ENCODE measurements at regions not wholly inside any gene's neighbourhood (a gene's known extent, or its start where the extent isn't known, plus 50 kb on each side); places are given as distances from the start of the nearest gene placed in this dataset.

GRCh38 chr3:110968076-110968475 lies 103.5 kb upstream of the NECTIN3 start:
- 43% methylated on average over 1 of the region's 1 CpG for WGBS (ENCODE audit: low lambda C conversion rate, missing lambda C conversion rate)

GRCh38 chr3:110969229-110970211 lies 102.1 kb upstream of the NECTIN3 start:
- 53% methylated on average over 19 of the region's 19 CpGs for WGBS (ENCODE audit: low lambda C conversion rate, missing lambda C conversion rate)
- H3K4me1 ChIP-seq (ENCODE audit: insufficient read depth) = no peaks in the 10 kb centered on the region

More at GRCh38 chr3:110968076-110968475, 103.5 kb upstream of the NECTIN3 start:
- Histone ChIP-seq H2AFZ (no peak overlapping the region), H3K9me3 (ENCODE audit: low read depth) (no peaks in the 10 kb centered on the region), H3K4me3 (peak overlapping the region; percentile 44), H3K9me2 (replicated peaks; ENCODE audit: insufficient read depth) (no peaks in the 10 kb centered on the region), H3K4me1 (ENCODE audit: insufficient read depth) (no peaks in the 10 kb centered on the region), H3K36me3 (replicated peaks; ENCODE audit: insufficient read depth, low read depth) (no peaks in the 10 kb centered on the region), H3K79me2 (peaks cover 58% of the 10 kb centered on the region), H4K20me1 (ENCODE audit: insufficient read depth, poor library complexity, severe bottlenecking) (peaks cover 12% of the 10 kb centered on the region), H3K27ac (peak overlapping the region; percentile 93), H3K27me3 (no peaks in the 10 kb centered on the region), H3K4me2 (peak overlapping the region; percentile 58)
- TF ChIP-seq EZH2 (IDR thresholded peaks at IDR 0.05; ENCODE audit: borderline replicate concordance) (no peak), CTCF (IDR thresholded peaks at IDR 0.05; ENCODE audit: poor library complexity) (no peak), EZH2phosphoT487 (IDR thresholded peaks at IDR 0.05; ENCODE audit: low read depth, severe bottlenecking, unreplicated experiment) (no peak)
- DNase-seq (ENCODE audit: low spot score) = no peak

GRCh38 chr3:110971010-110971601 lies 100.5 kb upstream of the NECTIN3 start:
- H3K4me1 ChIP-seq (ENCODE audit: insufficient read depth) = no peaks in the 10 kb centered on the region
- H3K9me2 ChIP-seq (replicated peaks; ENCODE audit: insufficient read depth) = no peaks in the 10 kb centered on the region
- H3K36me3 ChIP-seq (replicated peaks; ENCODE audit: insufficient read depth, low read depth) = no peaks in the 10 kb centered on the region
- peak overlapping the region; percentile 93 for H3K27ac ChIP-seq
- peak; percentile 39 for DNase-seq (ENCODE audit: low spot score)
- H3K4me2 ChIP-seq = peak overlapping the region; percentile 58
- H3K4me3 ChIP-seq = peak overlapping the region; percentile 1
- 55% methylated on average over 9 of the region's 9 CpGs for WGBS (ENCODE audit: low lambda C conversion rate, missing lambda C conversion rate)
- H2AFZ ChIP-seq = peak overlapping the region; percentile 41
- TF ChIP-seq CTCF (IDR thresholded peaks at IDR 0.05; ENCODE audit: poor library complexity) (no peak), EZH2phosphoT487 (IDR thresholded peaks at IDR 0.05; ENCODE audit: low read depth, severe bottlenecking, unreplicated experiment) (no peak), EZH2 (IDR thresholded peaks at IDR 0.05; ENCODE audit: borderline replicate concordance) (no peak)
- H3K9me3 ChIP-seq (ENCODE audit: low read depth) = no peaks in the 10 kb centered on the region
- no peaks in the 10 kb centered on the region for H3K27me3 ChIP-seq
- peaks cover 33% of the 10 kb centered on the region for H3K79me2 ChIP-seq
- peaks cover 12% of the 10 kb centered on the region for H4K20me1 ChIP-seq (ENCODE audit: insufficient read depth, poor library complexity, severe bottlenecking)

More at GRCh38 chr3:110969229-110970211, 102.1 kb upstream of the NECTIN3 start:
- H3K4me3 ChIP-seq = peak overlapping the region; percentile 44
- TF ChIP-seq EZH2 (IDR thresholded peaks at IDR 0.05; ENCODE audit: borderline replicate concordance) = no peak
- TF ChIP-seq CTCF (IDR thresholded peaks at IDR 0.05; ENCODE audit: poor library complexity) = no peak
- no peak for TF ChIP-seq EZH2phosphoT487 (IDR thresholded peaks at IDR 0.05; ENCODE audit: low read depth, severe bottlenecking, unreplicated experiment)
- no peak overlapping the region for H2AFZ ChIP-seq
- no peaks in the 10 kb centered on the region for H3K9me3 ChIP-seq (ENCODE audit: low read depth)
- H3K79me2 ChIP-seq = peaks cover 47% of the 10 kb centered on the region
- no peaks in the 10 kb centered on the region for H3K36me3 ChIP-seq (replicated peaks; ENCODE audit: insufficient read depth, low read depth)
- peaks cover 12% of the 10 kb centered on the region for H4K20me1 ChIP-seq (ENCODE audit: insufficient read depth, poor library complexity, severe bottlenecking)
- peak overlapping the region; percentile 93 for H3K27ac ChIP-seq
- no peaks in the 10 kb centered on the region for H3K9me2 ChIP-seq (replicated peaks; ENCODE audit: insufficient read depth)
- peak; percentile 67 for DNase-seq (ENCODE audit: low spot score)
- H3K4me2 ChIP-seq = peak overlapping the region; percentile 58
- no peaks in the 10 kb centered on the region for H3K27me3 ChIP-seq
